Activated CD8-positive, alpha-beta T cell treated with anti-CD3 and anti-CD28 coated beads for 36 hours (primary cell): ENCODE measurements at regions not wholly inside any gene's neighbourhood (a gene's known extent, or its start where the extent isn't known, plus 50 kb on each side); places are given as distances from the start of the nearest gene placed in this dataset.

Source experiments
- ATAC-seq: fragments of 200-7000 bp; cut with Tn5 transposase; one replicate; pipeline ENCODE4 v1.10.0; 2021; ENCODE audit warnings: mild to moderate bottlenecking, moderate library complexity
- CTCF ChIA-PET: fragments of 350-600 bp; sonication (Branson Sonifier 250); formaldehyde crosslinking; loops from one replicate; lab custom pipeline; 2021; ENCODE audit warnings: antibody characterized with exemption; lab: Charles Lee
- POLR2A ChIA-PET: fragments of 350-600 bp; sonication (Branson Sonifier 250); formaldehyde crosslinking; loops from one replicate; lab custom pipeline; 2021; ENCODE audit warnings: antibody characterized with exemption; lab: Charles Lee
- DNase-seq: peaks from one replicate; pipeline ENCODE4 v3.0.0-alpha.2; 2020
- H3K27ac Mint-ChIP-seq: one replicate; pipeline ENCODE4 v1.8.0; 2021; ENCODE audit warnings: mild to moderate bottlenecking, mixed read lengths
- H3K27me3 Mint-ChIP-seq: one replicate; pipeline ENCODE4 v1.8.0; 2021; ENCODE audit warnings: mixed read lengths
- H3K36me3 Mint-ChIP-seq: one replicate; pipeline ENCODE4 v1.8.0; 2021; ENCODE audit warnings: low read depth, mixed read lengths
- H3K4me1 Mint-ChIP-seq: one replicate; pipeline ENCODE4 v1.8.0; 2021; ENCODE audit warnings: low read depth, mixed read lengths
- H3K4me3 Mint-ChIP-seq: one replicate; pipeline ENCODE4 v1.8.0; 2021; ENCODE audit warnings: mild to moderate bottlenecking, moderate library complexity, mixed read lengths
- H3K9me3 Mint-ChIP-seq: one replicate; pipeline ENCODE4 v1.8.0; 2021; ENCODE audit warnings: mixed read lengths
- intact Hi-C: fragments of 100-400 bp; cut with micrococcal nuclease; formaldehyde crosslinking; loops from one replicate; pipeline ENCODE4 v1.10.0; 2022
- TF ChIP-seq, protein P1 (sequence below): fragments of 200-600 bp; IDR thresholded peaks from one replicate; pipeline ENCODE4 v1.8.0; 2022; ENCODE audit warnings: antibody characterized with exemption, mild to moderate bottlenecking

- H3K27me3 Mint-ChIP-seq = no peaks in the 10 kb centered on the region
- TF ChIP-seq, protein P1, sequence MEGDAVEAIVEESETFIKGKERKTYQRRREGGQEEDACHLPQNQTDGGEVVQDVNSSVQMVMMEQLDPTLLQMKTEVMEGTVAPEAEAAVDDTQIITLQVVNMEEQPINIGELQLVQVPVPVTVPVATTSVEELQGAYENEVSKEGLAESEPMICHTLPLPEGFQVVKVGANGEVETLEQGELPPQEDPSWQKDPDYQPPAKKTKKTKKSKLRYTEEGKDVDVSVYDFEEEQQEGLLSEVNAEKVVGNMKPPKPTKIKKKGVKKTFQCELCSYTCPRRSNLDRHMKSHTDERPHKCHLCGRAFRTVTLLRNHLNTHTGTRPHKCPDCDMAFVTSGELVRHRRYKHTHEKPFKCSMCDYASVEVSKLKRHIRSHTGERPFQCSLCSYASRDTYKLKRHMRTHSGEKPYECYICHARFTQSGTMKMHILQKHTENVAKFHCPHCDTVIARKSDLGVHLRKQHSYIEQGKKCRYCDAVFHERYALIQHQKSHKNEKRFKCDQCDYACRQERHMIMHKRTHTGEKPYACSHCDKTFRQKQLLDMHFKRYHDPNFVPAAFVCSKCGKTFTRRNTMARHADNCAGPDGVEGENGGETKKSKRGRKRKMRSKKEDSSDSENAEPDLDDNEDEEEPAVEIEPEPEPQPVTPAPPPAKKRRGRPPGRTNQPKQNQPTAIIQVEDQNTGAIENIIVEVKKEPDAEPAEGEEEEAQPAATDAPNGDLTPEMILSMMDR = no peak
- ATAC-seq = no peak
- H3K9me3 Mint-ChIP-seq = peaks cover 20% of the 10 kb centered on the region
- ChIA-PET POLR2A (no interaction called here), CTCF (no interaction called here)
- no peak overlapping the region for H3K27ac Mint-ChIP-seq
- no peak for DNase-seq
- no peak overlapping the region for H3K4me3 Mint-ChIP-seq
- H3K4me1 Mint-ChIP-seq = no peaks in the 10 kb centered on the region
- intact Hi-C loops = no loop called here
- no peaks in the 10 kb centered on the region for H3K36me3 Mint-ChIP-seq
These were observed 391.1 kb upstream of the GRAMD2B start for GRCh38 chr5:126031989-126032716.

DNA sequence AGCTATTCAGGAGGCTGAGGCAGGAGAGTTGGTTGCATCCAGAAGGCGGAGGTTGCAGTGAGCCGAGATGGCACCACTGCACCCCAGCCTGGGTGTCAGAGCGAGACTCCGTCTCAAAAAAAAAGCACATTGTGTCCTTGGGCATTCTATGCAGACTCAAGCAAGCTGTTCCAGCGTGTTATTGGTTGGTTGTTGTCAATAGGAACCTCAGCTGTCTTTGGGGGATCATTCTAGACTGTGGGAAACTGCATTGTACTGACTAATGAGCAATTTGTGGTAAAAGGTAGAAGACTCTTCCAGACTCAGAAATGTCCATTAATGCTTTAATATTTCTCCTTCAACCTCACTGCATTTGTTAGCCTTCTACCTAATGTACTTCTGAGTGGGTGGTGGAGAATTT lies 379.5 kb upstream of the GRAMD2B start:
- Mint-ChIP-seq H3K36me3 (no peaks in the 10 kb centered on the region), H3K27ac (no peak overlapping the region), H3K4me3 (no peak overlapping the region), H3K9me3 (peaks cover 2% of the 10 kb centered on the region), H3K27me3 (no peaks in the 10 kb centered on the region), H3K4me1 (no peaks in the 10 kb centered on the region)
- ChIA-PET CTCF (no interaction called here), POLR2A (no interaction called here)
- ATAC-seq (no peak), DNase-seq (no peak)
- intact Hi-C loops = no loop called here
- TF ChIP-seq, protein P1 = no peak

DNA sequence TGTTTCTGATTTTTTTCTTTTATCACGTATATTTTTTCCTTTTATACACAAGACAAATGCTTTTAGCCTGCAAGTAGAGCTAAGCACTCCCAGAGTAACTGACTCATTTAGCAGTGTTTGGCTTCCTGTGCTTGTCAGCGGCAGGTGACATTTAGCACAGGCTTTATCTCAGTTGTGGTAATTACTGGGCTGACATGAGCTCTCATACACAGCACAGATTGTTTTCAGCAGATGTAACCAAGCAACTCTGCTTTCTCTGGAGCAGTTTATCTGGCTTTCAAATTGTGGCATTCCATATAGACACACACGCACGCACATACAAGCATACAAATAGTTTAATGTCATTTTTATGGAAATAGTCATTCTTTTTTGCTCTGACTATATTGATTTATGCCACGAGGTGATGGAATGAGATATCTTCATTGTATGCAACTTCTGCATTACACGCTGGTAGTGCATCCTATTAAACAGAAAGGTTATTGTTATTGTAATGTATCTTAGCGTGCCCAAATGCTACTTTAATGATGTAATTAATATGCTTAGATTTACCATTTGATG lies 379.0 kb upstream of the GRAMD2B start:
- ChIA-PET CTCF (no interaction called here), POLR2A (no interaction called here)
- DNase-seq = no peak
- Mint-ChIP-seq H3K4me1 (no peaks in the 10 kb centered on the region), H3K27me3 (no peaks in the 10 kb centered on the region), H3K9me3 (peaks cover 2% of the 10 kb centered on the region), H3K36me3 (no peaks in the 10 kb centered on the region), H3K27ac (no peak overlapping the region), H3K4me3 (no peak overlapping the region)
- intact Hi-C loops = no loop called here
- TF ChIP-seq, protein P1 = no peak
- ATAC-seq = no peak

GRCh38 chr5:126044931-126045565 lies 378.2 kb upstream of the GRAMD2B start:
- TF ChIP-seq, protein P1 = no peak
- intact Hi-C loops = no loop called here
- no peak for DNase-seq
- Mint-ChIP-seq H3K27me3 (no peaks in the 10 kb centered on the region), H3K36me3 (no peaks in the 10 kb centered on the region), H3K4me3 (no peak overlapping the region), H3K9me3 (peaks cover 3% of the 10 kb centered on the region), H3K27ac (no peak overlapping the region), H3K4me1 (no peaks in the 10 kb centered on the region)
- ChIA-PET POLR2A (no interaction called here), CTCF (no interaction called here)
- no peak for ATAC-seq

DNA sequence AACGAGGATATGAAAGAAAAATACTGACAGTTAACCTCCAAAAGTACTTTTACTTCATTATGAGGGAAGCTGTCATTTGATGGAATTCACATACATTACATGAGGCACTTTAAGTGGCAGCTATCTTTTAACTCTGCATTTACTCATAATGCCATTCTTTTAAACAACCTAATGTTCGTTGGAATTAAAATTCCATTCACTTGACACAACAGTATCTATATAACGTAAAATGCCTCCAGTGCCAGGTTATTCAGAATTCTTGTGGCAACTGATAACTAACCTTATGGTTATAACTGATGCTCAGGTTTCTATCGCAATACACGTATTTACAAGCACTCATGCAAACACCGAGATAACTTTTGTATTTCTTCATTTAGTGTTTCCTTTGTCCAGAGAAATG lies 376.9 kb upstream of the GRAMD2B start:
- CTCF ChIA-PET = no interaction called here
- no peak for DNase-seq
- Mint-ChIP-seq H3K4me1 (no peaks in the 10 kb centered on the region), H3K27me3 (no peaks in the 10 kb centered on the region), H3K27ac (no peak overlapping the region), H3K4me3 (no peak overlapping the region), H3K9me3 (peaks cover 3% of the 10 kb centered on the region), H3K36me3 (no peaks in the 10 kb centered on the region)
- ATAC-seq = no peak
- POLR2A ChIA-PET = no interaction called here
- intact Hi-C loops = no loop called here
- TF ChIP-seq, protein P1 = no peak
